ENCODE measurements at regions not wholly inside any gene's neighbourhood (a gene's known extent, or its start where the extent isn't known, plus 50 kb on each side); places are given as distances from the start of the nearest gene placed in this dataset.

DNA sequence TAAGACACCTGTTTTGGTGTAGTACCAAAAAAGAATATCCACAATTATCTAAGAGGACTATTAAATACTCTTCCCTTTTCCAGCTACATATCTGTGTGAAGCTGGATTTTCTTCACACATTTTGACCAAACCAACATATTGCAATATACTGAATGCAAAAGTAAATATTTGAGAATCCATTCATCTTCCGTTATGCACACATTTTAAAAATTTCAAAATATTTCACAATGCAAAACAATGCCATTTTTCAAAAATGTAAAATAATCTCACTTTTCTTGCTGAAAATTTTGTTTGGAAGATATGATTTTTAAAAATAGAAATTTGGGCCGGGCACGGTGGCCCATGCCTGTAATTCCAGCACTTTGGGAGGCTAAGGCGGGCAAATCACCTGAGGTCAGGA, 133.9 kb upstream of the FUT8 start:
- DNase-seq (ENCODE audit: low read depth in 2 of 2, low spot score in 1 of 2): no peak

DNA sequence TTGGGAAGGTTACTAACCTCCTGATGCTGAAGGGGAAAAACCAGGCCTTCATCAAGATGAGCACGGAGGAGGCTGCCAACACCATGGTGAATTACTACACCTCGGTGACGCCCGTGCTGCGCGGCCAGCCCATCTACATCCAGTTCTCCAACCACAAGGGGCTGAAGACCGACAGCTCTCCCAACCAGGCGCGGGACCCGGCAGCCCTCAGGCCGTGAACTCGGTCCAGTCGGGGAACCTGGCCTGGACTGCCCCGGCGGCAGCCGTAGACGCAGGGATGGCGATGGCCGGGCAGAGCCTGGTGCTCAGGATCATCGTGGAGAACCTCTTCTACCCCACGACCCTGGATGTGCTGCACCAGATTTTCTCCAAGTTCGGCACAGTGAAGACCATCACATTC, 133.0 kb upstream of the FUT8 start:
- DNase-seq (ENCODE audit: low read depth in 2 of 2, low spot score in 1 of 2): no peak

DNA sequence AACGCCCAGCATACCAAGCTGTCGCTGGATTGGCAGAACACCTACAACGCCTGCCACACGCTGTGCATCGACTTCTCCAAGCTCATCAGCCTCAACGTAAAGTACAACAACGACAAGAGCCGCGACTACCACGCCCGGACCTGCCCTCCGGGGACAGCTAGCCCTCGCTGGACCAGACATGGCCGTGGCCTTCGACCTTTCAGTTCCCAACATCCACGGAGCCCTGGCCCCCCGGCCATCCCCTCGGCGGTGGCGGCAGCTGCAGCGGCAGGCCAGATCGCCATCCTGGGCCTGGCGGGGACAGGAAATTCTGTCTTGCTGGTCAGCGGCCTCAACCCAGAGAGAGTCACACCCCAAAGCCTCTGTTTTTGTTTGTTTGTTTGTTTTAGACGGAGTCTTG, 132.6 kb upstream of the FUT8 start:
- DNase-seq (ENCODE audit: low read depth in 2 of 2, low spot score in 1 of 2): no peak

- no peak for DNase-seq (ENCODE audit: low read depth in 2 of 2, low spot score in 1 of 2)
Observed at GRCh38 chr14:65280653-65281052, 131.9 kb upstream of the FUT8 start.

DNA sequence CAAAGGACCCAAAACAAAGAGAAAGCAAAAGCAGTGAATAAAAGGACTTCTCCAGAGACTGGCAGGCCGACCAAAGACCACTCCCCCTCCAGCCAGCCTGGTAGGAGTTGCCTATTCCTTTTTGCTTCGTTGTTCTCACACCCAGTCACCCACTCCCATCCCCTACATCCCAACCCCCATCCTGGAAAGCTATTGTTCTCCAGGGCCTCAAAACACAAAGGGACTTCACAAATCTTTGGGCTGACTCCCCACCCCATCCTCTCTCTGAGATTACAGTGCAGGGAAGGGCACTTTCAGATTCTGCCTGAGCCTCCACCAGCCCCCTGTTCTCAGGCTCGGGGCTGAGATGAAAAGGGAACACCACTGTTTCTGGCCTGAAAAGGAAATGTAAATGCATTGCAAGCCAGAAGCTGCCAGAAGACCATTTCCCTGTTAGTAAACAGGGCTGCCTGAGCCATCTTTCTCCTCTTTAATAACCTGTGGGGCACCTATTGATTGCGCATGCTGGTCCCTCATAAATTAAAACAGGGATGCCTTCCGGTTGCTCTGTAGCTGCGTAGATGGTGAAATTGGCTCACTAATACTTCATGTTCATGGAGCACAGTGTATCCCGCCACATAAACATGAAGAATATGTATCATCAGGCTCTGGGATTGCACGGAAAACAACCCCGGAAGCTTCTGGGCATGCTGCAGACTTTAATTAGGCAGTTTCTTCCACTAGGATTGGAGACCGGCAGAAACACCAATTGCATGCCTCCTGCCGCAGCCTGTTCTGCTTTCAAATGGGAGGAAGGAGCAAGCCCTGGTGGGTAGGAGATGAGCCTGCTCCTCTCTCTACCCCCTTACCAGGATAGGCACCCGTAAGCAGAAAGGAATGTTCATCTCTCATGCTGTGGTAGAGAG, 130.3 kb upstream of the FUT8 start:
- DNase-seq (ENCODE audit: low read depth in 2 of 2, low spot score in 1 of 2): no peak

DNA sequence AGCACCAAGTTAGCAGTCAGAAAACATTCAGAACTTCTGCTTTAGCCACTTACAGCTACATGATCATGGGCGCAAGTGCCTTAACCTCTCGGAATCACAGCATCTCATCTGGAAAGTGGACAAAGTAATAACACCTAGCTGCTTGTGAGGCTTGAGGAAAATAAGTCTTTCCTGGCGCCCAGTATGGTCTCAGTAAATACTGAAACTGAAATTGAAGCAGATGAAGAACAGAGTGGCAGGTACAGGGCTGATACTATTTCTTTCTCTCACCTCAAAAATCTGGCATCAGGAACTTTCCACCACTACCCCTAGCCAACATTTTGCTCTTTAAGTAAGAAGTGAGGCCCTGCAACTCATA, 129.7 kb upstream of the FUT8 start:
- DNase-seq (ENCODE audit: low read depth in 2 of 2, low spot score in 1 of 2): no peak

DNA sequence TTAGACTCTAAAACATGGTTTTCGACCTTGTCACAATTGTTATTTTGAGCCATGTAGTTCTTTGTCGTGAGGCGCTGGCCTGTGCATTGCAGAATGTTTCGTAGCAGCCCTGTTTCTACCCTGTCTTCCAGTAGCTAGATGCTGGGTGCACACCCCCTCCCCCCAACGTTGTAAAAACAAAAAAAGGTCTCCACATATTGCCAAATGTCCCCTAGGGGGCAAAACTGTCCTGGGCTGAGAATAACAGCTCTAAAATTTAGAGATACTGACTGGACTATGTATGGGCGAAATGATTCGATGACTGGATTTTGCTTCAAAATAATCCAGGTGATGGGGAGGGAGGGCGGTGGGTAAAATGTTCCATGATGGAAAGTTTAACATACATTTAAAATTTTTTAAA, 126.1 kb upstream of the FUT8 start:
- no peak for DNase-seq (ENCODE audit: low read depth in 2 of 2, low spot score in 1 of 2)

DNA sequence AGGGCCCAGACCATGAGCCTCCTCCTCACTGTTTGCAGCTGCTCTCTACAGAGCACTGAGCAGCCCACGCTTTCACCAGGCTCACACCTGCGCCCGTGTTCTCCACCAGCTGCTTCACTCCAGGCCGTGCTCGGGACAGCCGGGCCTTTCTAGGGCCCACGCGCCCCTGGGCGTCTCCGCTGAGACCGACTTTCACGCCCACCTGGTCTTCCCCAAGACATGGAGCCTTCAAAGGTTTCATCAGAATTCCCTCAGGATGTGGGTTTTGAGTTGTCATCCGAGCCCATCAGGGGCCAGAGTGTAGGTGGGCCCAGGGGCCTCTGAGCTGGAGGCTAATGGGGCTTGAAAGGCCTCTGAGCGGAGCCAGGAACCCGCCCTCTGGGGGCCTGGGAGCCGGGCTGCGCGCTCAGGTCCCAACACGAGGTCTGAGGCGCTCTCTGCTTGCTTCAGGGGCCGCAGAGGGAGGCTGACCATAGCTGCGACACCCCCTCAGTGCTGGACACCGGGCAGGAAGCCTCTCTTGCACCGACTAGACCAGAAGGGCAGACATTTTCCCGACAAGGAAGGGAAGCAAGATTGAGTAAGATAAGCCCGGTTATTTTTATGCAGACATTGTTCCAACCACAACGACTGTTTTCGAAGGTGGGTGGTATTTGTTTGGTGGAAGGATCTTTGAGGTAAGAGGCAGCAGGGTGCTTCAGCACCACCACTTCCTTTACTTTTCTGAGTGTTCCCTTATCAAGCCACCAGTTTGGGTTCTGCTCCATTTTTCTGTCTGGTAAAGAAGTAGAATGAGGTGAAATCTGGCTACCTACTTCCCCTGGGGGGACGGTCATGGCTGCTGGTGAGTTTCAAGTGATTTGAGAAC, 125.0 kb upstream of the FUT8 start:
- peak in 1 of 2 donors; percentile 40 for DNase-seq (ENCODE audit: low read depth in 2 of 2, low spot score in 1 of 2)

DNA sequence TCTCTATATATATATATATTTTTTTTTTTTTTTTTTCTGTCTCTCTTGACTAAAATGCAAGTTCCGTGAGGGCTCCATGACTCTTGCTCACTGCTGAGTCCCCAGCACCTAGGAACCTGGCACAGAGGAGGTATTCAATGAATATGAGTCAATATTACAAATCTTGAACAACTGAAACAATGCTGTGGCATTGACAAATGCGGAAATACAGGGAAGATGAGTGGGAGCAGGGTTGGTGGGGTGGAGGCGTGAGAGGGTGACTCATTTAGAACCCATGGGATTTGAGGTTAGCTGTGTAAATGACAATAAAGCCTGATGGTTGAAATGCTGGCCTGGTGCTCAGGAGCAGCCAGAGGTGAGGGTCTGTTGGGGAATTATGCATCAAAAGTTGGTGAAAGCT, 121.7 kb upstream of the FUT8 start:
- no peak for DNase-seq (ENCODE audit: low read depth in 2 of 2, low spot score in 1 of 2)

- DNase-seq (ENCODE audit: low read depth in 2 of 2, low spot score in 1 of 2): no peak
Observed at GRCh38 chr14:65291531-65291930, 121.0 kb upstream of the FUT8 start.

DNA sequence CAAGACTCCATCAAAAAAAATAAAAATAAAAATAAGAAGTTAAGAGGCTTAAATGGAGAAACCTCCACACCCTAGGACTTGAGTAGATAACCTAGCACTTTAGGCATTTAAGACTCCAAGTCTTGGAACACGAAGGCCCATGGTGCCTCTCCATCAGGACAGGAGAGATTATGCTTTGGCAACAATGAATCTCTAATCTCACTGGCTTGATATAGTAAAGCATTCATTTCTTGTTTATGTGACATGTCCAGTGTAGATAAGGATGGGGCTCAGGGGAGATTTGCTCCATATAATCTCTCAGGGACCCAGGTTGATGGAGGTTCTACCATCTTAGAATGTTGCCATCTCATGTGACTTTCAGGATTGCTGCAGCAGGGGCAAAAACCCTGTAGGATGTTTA, 117.7 kb upstream of the FUT8 start:
- DNase-seq (ENCODE audit: low read depth in 2 of 2, low spot score in 1 of 2): no peak

DNA sequence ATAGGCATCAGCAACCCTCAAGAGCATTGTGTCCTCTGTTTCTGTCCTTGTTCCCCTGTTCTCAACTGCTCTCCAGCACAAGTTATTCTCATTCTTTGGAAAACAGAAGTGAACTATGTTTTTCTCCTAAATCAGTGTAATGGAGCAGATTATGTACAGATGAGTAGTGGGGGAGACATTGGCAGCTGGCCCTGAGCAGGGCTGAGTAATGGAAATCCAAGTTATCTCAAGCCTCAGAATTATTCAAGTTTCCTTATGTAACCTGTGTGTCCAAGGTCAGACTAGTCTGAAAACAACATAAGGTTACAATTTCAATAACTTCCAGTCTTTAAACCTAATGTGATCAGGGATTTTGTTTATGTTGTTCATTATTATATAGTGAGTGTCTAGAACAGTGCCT, 116.1 kb upstream of the FUT8 start:
- DNase-seq (ENCODE audit: low read depth in 2 of 2, low spot score in 1 of 2): no peak

DNA sequence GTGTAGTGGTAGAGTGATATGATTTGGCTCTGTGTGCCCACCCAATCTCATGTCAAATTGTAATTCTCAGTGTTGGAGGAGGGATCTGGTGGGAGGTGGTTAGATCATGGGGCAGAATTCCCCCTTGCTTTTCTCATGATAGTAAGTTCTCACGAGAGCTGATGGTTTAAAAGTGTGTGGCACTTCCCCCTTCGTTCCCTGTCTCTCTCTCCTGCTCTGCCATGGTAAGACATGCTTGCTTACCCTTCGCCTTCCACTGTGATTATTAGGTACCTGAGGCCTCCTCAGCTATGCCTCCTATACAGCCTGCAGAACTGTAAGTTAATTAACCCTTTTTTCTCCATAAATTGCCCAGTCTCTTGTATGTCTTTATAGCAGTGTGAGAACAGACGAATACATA, 115.7 kb upstream of the FUT8 start:
- no peak for DNase-seq (ENCODE audit: low read depth in 2 of 2, low spot score in 1 of 2)

DNA sequence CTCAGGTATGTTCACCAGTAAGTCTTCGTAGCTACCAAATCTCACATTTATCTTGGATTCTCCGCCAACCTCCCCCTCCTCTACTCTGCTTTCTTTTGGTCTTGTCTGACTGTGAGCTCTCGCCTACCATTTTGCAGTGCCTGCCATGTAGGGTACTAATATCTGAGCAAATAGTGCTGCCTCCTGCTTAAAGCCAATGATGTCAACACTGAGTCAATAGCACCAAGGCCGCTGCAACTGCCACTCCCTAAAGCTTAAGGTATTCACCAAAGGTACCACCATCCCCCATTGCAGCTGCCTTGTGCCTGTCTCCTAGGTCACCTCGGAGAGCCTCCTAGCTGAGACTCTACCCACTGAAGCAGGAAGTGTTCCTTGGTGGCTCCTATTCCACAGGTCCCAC, 114.8 kb upstream of the FUT8 start:
- no peak for DNase-seq (ENCODE audit: low read depth in 2 of 2, low spot score in 1 of 2)

- no peak for DNase-seq (ENCODE audit: low read depth in 2 of 2, low spot score in 1 of 2)
Observed at GRCh38 chr14:65299826-65300225, 112.7 kb upstream of the FUT8 start.

DNA sequence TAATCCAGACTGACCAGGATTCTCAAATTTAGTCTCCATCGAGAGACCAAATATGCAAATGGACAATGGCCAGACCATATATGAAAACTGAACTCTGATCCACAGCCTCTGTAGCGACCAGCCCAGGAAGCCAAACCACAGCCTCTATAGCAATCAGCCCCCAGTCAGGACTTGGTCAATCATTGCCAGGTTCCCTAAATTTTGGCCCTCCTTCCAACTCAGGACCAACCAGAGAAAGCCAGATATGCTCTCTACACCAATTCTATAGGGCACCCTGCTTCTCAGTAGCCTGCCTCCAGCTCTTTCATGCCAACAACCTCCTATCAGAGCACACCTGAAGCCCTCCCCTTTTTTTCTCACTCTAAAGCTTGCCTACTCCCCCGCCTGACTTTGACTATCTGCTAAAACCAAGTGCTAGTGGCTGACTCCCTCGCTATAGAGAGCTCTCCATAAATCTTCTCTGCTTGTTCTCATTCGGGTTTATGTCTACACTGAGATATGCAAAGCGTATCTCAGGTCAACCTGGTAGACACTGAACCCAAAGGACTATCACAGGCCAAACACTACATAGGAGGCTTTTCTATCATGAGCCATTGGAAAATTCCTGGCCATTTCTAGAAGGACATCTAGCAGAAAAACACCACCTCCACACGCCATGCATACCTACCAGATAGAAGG, 110.5 kb upstream of the FUT8 start:
- no peak for DNase-seq (ENCODE audit: low read depth in 2 of 2, low spot score in 1 of 2)

- DNase-seq (ENCODE audit: low read depth in 2 of 2, low spot score in 1 of 2): no peak
Observed at GRCh38 chr14:65302571-65303189, 109.8 kb upstream of the FUT8 start.

DNA sequence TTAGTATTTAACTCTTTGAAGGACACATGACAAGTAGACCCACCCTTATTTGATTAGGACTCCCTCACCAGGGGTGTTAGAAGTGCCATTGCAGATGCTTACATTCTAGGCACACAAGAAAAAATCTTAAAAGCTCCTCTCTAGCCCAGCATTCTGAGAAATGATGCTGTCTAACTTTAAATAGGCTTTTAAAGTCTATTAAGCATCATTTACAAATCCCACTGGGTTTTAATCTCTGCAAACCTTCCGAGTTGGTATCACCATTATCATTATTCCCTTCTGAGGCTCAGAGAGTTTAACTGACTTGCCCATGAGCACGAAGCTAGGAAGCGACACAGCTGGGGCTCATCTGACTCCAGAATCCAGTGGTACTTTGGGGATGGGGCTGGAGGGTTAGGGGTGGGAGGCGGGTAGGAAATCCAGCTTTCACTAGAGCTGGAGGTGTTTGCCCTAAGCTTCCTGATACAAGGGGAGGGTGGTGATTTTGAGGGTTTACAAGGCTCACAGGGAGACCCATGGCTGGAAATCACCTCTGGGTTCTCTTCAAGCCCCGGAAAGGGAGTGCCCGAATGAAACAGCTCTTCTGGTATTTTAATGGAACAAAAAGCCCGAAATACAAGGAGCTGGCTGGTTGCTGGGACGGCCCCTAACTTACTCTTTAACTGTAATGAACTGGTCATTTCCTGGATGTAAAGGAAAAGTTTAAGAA, 109.2 kb upstream of the FUT8 start:
- no peak for DNase-seq (ENCODE audit: low read depth in 2 of 2, low spot score in 1 of 2)

DNA sequence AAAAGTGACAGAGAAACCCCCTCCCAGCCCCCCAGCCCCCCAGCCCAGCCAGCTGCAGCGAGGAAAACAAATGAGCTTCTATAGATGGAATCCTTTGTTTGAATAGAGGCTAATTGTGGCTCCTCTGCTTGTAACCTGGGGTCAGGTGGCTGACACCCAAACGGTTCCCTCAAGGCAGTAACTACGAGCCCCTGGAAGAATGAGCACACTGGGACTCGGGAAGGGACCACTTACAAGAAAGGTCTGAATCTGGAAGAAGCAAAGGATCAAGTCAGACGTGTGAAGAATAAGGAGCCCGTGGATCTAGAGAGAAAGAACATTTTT, 108.7 kb upstream of the FUT8 start:
- no peak for DNase-seq (ENCODE audit: low read depth in 2 of 2, low spot score in 1 of 2)

DNA sequence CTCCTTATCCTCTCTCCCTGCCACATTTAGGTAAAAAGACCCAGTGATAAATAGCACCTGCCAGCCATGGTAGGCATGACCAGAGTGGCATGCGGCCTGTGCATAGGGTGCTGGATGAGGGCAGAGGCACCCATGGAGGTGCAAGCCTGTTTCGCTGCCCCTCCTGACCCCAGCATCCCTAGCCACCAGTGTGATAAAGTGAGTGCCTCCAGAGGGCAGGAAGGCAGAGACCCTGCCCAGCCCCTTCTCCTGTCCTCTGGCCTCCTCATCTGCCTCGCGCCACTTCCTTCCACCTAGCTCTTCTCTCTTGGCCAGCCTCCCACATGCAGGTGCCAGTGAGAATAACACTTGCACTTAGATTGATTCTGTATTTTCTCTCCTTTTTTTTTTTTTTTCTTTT, 108.3 kb upstream of the FUT8 start:
- DNase-seq (ENCODE audit: low read depth in 2 of 2, low spot score in 1 of 2): no peak

DNA sequence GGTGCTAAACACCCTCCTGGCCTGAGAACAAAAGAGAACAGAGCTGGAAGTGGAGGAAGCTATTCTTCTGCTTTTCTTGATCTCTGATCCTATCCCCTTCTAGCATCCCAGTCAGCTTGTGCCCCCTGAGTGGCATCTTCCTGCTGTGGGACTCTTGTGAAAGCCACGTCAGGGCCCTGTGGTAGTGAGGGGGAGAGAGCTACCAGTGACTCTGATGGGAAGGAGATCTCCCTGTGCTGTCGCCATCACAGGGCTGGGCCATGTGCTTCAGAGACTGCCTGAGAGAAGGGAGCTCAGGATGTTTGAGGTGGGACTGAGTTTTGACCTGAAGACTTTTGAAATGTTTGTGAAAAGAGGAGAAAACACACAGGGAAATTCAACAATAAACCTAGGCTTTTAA, 107.6 kb upstream of the FUT8 start:
- no peak for DNase-seq (ENCODE audit: low read depth in 2 of 2, low spot score in 1 of 2)
